ENCODE measurements at regions not wholly inside any gene's neighbourhood (a gene's known extent, or its start where the extent isn't known, plus 50 kb on each side); places are given as distances from the start of the nearest gene placed in this dataset.
"Not testable (repeated sequence)": the region's sequence is repeated elsewhere in the genome, so short reads cannot be mapped to it uniquely, and the experiment has no call there.

DNA sequence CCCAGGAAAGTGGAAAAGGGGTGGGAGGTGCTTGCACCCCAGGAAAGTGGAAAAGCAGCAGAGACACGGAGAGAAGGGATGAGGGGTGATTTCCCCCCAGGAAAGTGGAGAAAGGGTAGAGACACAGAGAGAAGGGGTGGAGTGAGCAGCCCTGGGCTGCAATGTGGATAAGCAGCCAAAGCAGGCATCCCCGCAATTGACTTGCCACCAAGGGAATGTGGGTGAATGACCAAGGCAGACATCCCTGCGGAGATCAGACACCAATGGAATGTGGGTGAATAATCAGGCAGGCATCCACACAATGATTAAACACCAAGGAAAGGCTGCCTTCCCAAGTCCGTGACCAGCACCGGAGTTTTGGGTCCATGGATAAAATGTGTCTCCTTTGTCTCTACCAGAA lies 68.5 kb upstream of the SLC4A7 start:
- peak; percentile 41 for FAIRE-seq

DNA sequence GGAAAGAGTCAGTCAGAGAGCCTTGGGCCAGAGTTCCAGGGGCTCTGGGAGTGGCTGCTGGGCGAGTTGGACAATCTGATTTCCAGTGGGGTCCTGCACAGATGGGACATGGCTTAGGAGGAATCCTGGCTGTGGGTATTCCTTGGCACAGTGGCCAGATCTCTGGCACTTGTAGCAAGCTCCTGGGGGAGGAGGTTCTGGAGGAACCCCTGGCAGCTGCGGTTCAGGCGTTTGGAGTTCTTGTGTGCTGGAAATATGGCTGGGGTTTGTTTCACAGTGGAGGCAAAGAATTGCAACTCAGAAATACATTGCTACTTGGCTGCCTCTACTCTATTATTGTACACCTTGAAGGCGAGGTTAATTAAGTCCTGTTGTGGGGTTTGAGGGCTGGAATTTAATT lies 67.2 kb upstream of the SLC4A7 start:
- not testable (repeated sequence) for FAIRE-seq

DNA sequence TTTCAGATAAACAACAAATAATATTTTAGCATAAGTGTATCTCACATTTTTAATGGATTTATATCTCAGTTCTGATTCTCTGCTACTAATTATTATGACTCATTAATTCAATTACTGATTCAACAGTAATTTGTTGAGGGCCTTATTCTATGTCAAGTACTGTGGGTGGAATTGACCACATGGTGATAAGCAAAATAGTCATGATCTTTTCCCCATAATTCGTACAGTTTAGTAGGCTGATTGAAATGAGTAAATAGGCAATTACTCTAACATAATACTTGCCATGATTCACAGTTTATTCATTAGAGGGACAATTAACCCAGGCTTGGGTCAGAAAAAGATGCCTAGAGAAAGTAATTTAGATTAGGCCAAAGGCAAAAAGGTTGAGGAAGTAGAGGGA lies 60.9 kb upstream of the SLC4A7 start:
- FAIRE-seq: no peak

DNA sequence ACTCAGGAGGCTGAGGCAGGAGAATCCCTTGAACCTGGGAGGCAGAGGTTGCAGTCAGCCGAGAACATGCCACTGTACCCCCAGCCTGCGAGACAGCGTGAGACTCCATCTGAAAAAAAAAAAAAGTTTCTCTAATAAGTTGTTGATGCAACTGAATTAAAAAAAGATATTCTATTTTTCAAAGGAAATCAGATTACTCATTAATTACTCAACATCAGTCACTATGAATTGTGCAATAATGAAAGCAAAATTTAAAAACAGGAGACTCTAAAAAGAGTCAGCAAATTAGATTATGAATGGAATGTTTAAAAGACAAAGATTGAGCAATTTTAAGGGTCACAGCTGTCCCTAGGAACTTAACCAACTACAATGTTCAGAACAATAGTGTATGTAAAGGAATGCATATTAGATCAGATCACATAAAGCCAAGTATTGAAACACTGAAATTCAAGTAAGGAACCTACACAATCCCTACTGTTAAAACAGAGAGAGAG lies 60.2 kb upstream of the SLC4A7 start:
- FAIRE-seq: no peak

DNA sequence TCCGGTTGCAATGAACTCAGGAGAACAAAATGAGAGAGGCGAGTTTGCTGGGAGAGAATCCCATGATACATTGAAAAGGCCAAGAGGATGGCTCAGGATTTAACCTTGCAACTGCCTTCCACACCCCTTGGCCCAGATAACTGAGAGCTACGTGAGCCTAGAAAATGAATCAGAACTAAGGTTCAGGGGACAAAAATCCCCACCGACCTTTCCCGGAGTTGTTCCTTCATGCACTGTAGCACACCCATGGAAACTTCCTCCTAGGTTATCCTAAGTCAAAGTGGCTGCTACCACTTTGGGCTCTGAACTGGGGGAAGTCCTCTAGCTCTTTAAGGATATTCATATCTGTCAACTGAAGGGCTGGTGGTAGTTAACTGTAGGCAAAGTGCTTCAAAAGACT lies 58.3 kb upstream of the SLC4A7 start:
- no peak for FAIRE-seq

DNA sequence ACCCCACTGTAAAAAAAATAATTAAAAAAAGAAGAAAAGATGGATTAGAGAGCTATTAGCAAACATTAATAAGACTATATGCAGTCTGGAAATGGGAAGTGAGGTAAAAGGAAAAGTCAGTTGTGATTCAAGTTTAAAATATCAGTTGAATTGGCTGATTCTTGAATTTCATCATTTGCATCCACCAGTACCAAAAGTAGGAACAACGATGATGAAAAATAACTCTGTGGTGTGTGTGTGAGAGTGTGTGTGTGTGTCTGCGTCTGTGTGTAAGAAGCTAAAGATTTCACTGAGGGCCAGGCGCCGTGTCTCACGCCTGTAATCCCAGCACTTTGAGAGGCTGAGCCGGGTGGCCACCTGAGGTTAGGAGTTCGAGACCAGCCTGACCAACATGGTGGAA lies 56.0 kb upstream of the SLC4A7 start:
- no peak for FAIRE-seq

DNA sequence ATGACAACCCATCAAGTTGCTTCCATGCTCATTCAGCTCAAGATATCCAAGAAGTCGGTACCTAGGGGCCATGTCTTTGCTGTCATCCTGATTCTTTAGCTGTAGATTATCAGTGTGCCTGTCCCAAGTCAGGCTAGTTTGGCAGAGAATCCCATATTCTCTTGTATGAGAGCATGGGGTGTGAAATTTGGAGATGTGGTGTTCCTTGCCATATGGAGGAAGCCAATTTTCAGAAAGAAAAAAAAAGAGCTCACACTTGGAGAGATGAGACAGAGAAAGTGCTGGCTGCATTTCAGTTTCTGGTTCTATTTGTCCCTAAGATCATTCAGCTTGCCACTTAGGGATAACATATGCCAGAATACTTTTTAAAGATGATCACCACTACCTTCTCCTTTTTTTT lies 52.3 kb upstream of the SLC4A7 start:
- no peak for FAIRE-seq

DNA sequence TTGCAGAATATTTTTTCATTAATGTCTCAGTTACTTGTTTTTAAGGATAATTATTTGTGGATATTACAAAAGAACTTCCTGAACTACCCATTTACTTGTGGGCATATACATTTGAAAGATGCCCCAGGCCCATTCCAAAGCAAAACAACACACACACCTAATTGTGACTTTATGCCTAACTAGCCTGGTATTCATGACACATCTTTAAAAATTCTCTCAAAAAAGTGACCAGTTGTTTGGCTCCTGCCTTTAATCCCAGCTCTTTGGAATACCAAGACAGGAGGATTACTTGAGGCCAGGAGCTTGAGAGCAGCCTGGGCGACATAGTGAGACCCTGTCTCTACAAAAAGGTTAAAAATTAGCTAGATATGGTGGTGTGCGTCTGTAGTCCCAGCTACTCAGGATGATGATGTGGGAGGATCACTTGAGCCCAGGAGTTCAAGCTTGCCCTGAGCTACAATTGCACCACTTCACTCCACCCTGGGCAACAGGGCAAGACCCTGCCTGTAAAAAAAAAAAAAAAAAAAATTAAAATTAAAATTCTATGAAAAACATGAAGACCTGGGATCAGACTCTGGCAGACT lies 51.7 kb upstream of the SLC4A7 start:
- peak; percentile 90 for FAIRE-seq

DNA sequence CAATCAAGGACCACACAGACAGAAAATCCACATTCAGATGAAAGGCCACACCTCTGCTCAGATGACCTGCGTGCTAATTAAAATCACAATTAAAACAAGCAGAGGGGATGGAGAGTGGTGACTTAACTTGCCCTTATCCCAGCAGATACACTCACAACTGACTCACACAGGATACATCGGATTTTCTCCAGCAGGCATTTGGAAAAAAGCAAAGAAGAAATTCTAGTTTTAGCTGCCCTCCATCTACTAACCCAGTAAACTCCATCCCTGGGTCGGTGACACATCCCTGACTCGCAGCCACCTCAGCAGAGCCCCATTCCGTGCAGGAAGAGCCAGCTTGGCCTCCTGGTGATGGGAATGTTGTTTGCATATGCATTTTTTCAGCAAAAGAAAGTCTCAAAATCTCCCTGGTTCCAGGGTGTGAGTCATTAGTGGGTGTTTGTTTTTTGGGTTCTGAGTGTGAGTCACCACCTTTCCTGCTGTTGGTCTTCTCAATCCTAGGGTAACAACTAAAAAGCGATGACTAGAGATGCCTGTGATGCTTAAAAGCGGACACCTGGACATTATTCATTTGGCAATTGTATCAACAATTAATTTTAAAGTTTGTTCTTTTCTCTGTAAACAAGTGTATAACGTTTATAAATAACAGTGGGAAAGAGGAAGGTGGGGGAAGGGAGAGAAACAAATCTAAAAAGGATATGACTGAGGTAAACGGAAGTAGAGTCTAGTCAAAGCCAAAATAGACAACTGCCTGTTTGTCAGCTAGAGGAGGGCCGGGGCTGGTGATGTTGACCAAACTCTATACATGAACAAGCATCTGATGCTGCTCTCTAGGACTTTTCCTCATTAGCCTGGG lies 49.8 kb upstream of the SLC4A7 start:
- FAIRE-seq: peak; percentile 100
